ENCODE measurements at regions not wholly inside any gene's neighbourhood (a gene's known extent, or its start where the extent isn't known, plus 50 kb on each side); places are given as distances from the start of the nearest gene placed in this dataset.
"Not testable (repeated sequence)": the region's sequence is repeated elsewhere in the genome, so short reads cannot be mapped to it uniquely, and the experiment has no call there.

- DNase-seq (ENCODE audit: low read depth), result not testable (repeated sequence)
These were observed 126.7 kb downstream of the PJA2 start for GRCh38 chr5:109283086-109283485.

- DNase-seq (ENCODE audit: low read depth), result no peak
These were observed 128.6 kb downstream of the PJA2 start for GRCh38 chr5:109281136-109281690.

- no peak for DNase-seq (ENCODE audit: low read depth)
These were observed 131.6 kb downstream of the PJA2 start for GRCh38 chr5:109278141-109278540.

GRCh38 chr5:109275919-109276318 lies 133.9 kb downstream of the PJA2 start:
- no peak for DNase-seq (ENCODE audit: low read depth)

GRCh38 chr5:109273594-109273993 lies 136.2 kb downstream of the PJA2 start:
- DNase-seq (ENCODE audit: low read depth), result no peak

- DNase-seq (ENCODE audit: low read depth), result no peak
These were observed 142.5 kb downstream of the PJA2 start for GRCh38 chr5:109267283-109267682.

- DNase-seq (ENCODE audit: low read depth), result no peak
These were observed 151.0 kb downstream of the PJA2 start for GRCh38 chr5:109258755-109259154.

GRCh38 chr5:109256486-109256885 lies 153.3 kb downstream of the PJA2 start:
- peak; percentile 8 for DNase-seq (ENCODE audit: low read depth)

GRCh38 chr5:109254511-109254910 lies 155.3 kb downstream of the PJA2 start:
- DNase-seq (ENCODE audit: low read depth), result no peak

GRCh38 chr5:109253262-109253661 lies 156.5 kb downstream of the PJA2 start:
- DNase-seq (ENCODE audit: low read depth), result no peak

- no peak for DNase-seq (ENCODE audit: low read depth)
These were observed 157.0 kb downstream of the PJA2 start for GRCh38 chr5:109252731-109253130.

- no peak for DNase-seq (ENCODE audit: low read depth)
These were observed 159.0 kb downstream of the PJA2 start for GRCh38 chr5:109250533-109251329.

GRCh38 chr5:109250080-109250479 lies 159.7 kb downstream of the PJA2 start:
- DNase-seq (ENCODE audit: low read depth), result no peak

GRCh38 chr5:109249126-109249525 lies 160.6 kb downstream of the PJA2 start:
- DNase-seq (ENCODE audit: low read depth), result no peak

- DNase-seq (ENCODE audit: low read depth), result no peak
These were observed 161.8 kb downstream of the PJA2 start for GRCh38 chr5:109247986-109248385.

GRCh38 chr5:109246841-109247592 lies 162.8 kb downstream of the PJA2 start:
- no peak for DNase-seq (ENCODE audit: low read depth)
